GM04503 (cell line): ENCODE measurements at regions not wholly inside any gene's neighbourhood (a gene's known extent, or its start where the extent isn't known, plus 50 kb on each side); places are given as distances from the start of the nearest gene placed in this dataset.

Experiments
- DNase-seq: peaks from one replicate; pipeline ENCODE4 v3.0.0-alpha.2; 2012; ENCODE audit warnings: low read depth

DNA sequence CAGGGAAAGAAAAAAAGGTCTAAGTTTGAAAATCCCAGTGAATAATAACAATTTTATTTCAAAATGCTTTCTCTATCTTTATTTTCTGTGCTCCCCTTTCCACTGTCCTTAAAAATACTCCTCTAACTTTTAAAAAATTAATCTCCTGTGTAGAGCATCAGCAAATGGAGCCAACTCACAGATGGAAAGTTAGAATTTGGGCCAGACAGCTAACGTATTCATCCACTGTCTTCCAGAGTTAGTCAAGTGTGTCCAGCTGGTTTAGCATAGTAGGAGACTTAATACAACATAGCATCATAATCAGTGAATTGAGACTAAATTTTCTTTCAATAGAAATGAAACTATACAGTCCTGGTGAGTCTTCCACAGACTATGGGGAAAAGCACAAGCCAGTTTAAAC is 419.0 kb upstream of the LRRC7 start:
- no peak for DNase-seq

- no peak for DNase-seq
Measured at GRCh38 chr1:69157046-69157756, 410.5 kb upstream of the LRRC7 start.

GRCh38 chr1:69163241-69163640 is 404.5 kb upstream of the LRRC7 start:
- DNase-seq = no peak

DNA sequence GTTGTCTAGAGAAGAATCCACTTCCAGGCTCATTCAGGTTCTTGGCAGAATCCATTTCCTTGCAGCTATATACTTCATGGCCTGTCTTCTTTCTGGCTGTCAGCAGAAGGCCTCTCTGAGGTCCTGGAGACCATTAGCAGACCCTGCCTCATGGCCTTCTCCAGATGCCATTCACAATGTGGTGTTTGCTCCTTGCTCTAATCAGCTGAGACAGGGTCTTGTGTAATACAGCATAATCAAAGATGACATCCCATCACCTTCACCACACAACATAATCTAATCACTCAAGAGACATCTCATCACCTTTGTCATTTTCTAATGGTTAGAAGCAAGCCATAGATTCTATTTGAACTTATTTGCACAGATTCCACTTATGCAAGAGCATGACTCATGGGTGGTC is 403.9 kb upstream of the LRRC7 start:
- no peak for DNase-seq

DNA sequence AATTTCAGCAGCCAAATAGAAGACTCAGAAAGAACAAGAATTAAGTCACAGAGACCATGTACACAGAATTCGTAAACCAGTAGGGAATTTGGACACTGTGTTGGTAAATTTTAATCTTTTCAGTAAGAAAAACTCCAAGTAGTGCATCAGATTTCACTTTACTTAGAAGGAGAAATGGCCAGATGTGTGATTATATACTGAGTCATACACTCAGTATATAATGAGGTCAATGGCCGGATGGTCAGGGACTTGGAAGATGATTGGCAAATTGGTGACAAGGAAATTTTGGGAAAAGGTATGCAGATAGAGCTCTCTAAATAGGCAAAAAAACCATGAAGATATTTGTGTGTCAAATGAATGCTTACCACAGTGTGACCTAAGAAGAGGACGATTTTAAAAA is 399.8 kb upstream of the LRRC7 start:
- DNase-seq = no peak

DNA sequence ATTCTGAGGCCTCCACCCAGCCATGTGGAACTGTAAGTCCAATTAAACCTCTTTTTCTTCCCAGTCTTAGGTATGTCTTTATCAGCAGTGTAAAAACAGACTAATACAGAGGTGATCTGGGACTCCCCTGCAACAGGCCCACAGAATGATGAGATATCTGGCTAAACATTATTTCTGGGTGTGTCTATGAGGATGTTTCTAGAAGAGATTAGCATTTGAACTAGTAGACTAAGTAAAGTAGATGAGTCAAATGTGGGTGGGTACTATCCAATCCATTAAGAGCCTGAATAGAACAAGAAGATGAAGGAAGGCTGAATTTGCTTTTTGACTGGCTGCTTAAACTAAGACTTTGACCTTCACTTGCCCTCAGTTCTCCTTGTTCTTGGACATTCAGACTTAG is 396.5 kb upstream of the LRRC7 start:
- DNase-seq = no peak

DNA sequence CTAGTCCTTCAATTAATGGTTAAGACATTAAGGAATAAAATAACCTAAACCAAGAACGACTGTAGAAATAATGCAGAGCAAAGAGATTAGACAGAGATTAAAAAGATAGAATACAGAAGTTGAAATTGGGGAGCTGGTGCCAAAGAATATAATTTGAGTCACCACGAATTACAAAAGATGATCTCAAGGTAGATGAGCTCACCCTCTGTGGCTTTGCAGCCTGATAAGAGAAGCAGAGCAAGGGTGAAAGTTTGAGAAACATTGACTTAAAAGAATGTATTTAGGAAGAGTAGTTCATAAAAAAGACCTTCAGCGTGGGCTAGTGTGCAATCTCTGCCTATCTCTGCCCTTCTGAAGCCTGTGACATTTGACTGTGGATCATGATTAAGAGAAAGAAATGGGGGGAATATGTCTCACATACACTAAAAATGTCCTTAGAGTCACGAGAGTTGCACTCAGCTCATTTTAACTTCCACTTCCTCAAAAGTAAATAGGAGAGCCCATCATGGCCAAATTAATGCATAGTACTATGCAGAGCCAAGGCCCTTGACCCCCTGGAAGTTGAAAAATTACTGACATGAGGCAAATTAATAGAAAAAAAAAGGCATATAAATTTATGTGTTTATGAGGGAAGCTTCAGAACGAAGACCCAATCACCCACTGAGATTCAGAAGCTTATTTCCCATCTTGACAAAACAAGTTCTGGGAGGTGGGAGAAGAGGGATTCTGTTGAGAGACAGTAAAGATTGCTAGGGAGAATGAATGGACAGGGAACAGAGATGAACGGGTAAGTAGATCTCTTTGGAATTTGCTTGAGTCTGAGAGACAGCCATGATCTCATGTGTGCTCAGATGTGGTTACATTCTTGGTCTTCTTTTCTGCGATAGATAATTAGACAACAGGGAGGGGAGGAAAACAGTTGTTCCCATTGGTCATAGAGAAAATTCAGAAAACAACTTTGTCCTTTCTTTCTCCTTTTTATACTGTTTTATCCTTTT is 395.4 kb upstream of the LRRC7 start:
- DNase-seq = no peak

- no peak for DNase-seq
Measured at GRCh38 chr1:69175053-69175452, 392.7 kb upstream of the LRRC7 start.

DNA sequence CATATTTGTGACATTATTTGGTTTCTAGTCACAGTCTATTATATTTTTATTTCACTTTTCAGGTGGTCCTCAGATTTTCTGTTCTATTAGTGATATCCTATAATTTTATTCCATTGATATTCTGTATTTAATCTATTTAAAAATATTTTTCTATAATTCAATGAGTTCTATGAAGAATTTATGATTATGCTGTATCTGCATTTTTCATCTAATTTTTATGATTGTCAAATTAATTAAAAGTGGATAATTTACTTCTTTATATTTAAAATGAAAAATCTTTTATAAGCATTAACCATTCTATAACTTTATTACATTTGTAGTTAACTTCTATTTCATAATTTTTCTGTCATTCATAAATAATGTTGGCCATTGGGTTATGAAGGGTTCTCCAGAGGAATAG is 387.4 kb upstream of the LRRC7 start:
- DNase-seq = no peak

DNA sequence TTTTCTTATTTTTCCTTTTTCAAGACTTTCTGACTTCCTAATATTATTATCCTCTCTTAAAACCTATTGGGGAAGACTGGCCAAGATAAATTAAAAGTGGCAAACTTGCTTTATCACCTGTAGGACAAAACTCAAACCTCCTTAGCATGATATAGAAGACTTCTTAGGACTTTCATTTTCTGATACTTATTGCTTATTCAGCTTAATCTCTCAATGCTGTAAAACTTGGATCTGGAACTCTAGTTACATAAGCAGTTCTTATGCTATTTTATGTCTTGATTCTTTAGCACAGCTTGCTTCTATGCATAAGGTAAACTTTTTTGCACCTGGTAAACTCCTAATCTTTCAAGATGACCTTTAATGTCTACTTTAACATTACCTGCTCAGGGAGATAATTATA is 382.3 kb upstream of the LRRC7 start:
- no peak for DNase-seq

- no peak for DNase-seq
Measured at GRCh38 chr1:69191335-69191734, 376.4 kb upstream of the LRRC7 start.

DNA sequence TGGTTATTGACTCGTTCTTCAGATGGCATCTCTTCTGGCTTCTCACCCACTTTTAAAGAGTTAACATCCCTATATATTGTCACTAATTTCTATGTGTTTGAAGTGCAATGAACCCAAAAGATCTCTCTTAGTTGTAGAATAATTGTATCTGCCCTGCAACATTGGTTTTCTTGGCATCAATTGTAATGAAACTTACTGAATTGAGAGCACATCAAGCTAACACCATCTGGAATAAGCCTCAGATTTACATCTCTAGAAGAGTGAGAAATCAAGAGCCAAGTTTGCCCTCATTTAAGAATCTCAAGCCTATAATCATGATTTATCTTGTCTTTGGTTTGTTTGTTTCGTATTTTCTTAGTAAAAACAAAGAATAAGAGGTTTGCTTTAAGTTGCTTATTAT is 372.6 kb upstream of the LRRC7 start:
- DNase-seq = no peak

- DNase-seq = no peak
Measured at GRCh38 chr1:69196071-69196470, 371.7 kb upstream of the LRRC7 start.

GRCh38 chr1:69197816-69198215 is 369.9 kb upstream of the LRRC7 start:
- no peak for DNase-seq

DNA sequence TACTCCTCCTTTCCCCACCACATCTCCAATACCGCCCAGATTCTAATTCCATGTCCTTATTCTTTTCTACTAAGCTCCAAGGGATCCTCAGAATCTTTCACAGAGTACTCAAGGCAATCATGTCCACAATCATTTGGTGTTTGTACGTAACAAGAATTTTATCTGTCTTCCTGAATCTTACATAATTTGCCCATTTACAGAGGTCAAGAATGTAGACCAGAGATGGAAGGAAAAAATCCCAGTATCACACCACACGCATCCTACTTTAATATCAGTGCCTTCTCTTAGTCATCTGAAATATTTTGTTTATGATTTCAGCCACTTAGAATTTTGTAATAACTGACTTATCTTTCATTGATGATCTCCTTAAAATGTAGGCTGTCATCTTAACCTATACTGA is 366.0 kb upstream of the LRRC7 start:
- no peak for DNase-seq

DNA sequence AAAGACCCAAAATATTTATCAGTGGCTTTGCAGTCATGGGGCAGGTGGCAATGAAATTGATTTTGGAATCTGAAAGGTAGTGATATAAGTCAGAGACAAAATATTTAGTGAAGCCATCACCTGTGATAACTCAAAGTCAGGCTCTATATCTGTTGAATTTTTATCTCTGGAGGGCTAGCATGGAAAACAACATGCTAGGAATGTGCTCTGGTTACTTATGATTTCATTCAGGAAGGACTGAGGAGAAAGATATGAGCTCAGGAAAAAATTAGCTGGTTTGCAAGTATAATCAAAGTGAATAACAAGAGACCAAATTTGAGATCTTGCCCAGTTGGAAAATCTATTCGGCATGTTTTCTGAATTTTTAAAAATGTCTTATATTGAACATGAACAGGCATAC is 364.6 kb upstream of the LRRC7 start:
- no peak for DNase-seq

DNA sequence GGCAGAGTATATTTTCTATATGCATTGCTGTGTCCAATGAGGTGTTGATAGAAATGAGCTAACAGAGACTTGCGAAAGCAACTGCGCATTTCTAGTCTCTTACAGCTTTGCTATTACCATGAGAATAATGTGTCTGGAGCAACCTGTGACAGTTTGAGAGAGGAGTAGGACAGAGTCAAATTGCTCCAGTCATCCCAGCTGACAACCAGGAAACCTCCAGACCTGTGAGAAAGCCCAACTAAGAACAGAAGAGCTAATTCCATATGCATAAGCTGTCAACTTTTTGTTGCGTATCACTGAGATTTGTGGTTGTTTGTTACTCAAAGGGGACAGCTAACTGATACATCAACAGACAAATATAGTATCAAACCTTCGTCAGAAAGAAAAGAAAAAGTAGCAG is 354.1 kb upstream of the LRRC7 start:
- DNase-seq = no peak

DNA sequence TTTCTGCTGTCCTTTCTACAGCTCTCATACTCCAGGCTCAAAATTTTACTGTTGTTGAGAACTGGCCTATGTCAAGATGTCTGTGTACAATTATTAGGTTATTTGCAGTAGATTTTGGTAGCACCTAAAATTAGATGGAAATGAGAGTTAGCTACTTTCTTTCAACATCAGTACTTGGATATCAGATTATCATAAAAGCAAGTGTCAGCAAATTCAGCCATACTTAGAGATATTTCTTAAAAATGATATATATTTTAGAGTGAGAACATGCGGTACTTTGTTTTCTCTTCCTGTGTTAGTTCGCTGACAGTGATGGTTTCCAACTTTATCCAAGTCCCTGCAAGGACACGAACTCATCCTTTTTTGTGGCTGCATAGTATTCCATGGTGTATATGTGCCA is 351.8 kb upstream of the LRRC7 start:
- no peak for DNase-seq

DNA sequence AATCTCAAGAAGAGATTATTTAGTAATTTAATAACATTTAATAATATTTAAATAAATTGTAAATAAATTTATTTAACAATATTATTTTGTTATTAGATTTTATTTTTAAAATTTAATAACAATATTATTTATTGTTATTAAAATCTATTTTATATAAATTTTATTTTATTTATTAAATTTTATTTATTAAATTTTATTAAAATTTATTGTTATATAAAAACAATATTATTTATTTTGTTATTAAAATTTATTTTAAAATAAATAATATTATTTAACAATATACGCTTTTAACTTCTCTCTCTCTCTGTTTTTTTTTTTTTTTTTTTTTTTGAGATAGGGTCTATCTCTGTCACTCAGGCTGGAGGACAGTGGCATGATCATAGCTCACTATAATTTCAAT is 347.1 kb upstream of the LRRC7 start:
- DNase-seq = no peak

DNA sequence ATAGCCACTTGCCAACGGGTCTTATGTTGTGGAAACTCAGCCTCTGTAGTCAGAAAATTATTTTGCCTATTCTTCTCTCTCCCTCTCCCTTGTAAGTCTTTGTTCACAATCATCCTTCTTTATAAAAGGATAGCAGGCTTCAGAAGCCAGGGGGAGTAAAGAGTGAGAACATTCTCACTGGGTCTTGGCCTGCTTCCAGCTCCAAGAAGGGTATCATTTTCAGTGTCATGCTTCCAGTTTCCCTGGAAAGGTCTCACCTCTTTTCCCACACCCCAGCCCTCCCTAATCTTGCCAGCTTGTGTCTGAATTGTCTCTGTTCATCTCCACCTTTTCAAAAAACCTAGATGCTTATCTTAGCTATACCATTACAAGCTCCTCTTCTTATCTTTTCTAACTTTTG is 346.2 kb upstream of the LRRC7 start:
- DNase-seq = no peak

DNA sequence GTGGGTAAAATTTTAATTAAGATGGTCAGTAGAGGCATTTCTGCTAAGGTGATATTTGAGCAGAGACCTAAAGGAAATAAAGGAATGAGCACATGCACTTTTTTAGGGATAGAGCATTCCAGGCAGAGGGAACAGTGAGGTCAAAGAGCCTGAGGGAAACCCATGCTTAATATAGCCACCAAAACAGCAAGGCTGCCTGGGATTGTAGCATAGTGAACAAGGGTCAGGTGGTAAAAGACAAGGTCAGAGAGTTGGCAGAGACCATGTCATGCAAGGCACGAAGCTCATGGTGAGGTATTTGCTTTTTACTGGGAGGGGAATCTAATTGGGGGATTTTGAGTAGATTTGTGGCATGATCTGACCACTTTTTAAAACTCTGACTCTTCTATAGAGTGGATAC is 344.6 kb upstream of the LRRC7 start:
- DNase-seq = no peak

GRCh38 chr1:69228501-69228900 is 339.2 kb upstream of the LRRC7 start:
- DNase-seq = no peak

DNA sequence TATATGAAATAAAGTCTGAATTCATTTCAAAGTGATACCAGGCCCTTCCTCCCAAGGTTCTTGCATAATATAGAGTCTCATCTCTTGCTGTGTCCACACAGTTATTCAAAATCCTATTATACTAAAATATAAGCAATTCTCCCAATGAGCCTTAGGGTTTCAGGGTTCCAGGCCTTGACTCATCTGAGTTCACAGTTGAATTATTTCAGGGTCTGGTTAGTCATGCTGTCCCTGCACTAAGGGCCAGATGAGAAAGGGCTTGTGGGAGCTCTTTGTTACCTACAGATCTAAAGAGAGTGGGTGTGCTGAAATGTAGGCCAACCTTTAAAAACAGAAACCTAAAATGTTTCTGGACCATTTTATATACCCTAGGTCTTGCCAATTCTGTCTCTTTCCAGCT is 337.5 kb upstream of the LRRC7 start:
- DNase-seq = no peak

DNA sequence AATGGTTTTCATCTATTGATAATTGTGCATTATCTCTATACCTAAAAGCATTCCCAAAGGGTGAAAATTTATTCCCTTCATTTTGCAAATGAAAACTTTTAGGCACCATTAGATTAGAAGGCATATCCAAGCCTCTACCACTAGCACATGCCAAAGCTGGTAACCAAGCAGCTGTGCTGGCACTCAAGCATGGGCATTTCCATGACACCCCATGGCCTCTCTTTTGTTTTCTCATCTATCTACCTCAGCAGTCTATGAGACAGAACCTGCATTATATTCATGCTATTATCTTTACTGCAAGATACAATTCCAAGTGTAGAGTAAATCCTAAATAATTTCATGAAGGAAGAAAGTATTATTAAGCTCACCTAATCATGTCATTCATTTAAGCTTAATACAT is 334.3 kb upstream of the LRRC7 start:
- DNase-seq = no peak
